ENCODE measurements at regions not wholly inside any gene's neighbourhood (a gene's known extent, or its start where the extent isn't known, plus 50 kb on each side); places are given as distances from the start of the nearest gene placed in this dataset.
A peak's percentile ranks its signal among the peaks of the same experiment; 100 is the strongest.
"Not testable (repeated sequence)": the region's sequence is repeated elsewhere in the genome, so short reads cannot be mapped to it uniquely, and the experiment has no call there.

GRCh38 chr22:16423476-16423875, 169.1 kb downstream of the CCT8L2 start:
- H3K9me3 ChIP-seq (ENCODE audit: low read length); H3K4me2 ChIP-seq (ENCODE audit: low read depth, low read length); CTCF ChIA-PET (ENCODE audit: low intra/inter-chr PET ratio, low total read pairs); ATAC-seq; FAIRE-seq; H3K36me3 ChIP-seq (replicated peaks in 1 of 2; ENCODE audit: control insufficient read depth in 1 of 2, insufficient read depth in 2 of 2, low read length in 2 of 2); H3K27me3 ChIP-seq (ENCODE audit: control insufficient read depth in 1 of 2, insufficient read depth in 2 of 2, low read length in 2 of 2); H4K20me1 ChIP-seq (ENCODE audit: insufficient read depth, low read length); H3K4me1 ChIP-seq (ENCODE audit: insufficient read depth, low read length); H2AFZ ChIP-seq (ENCODE audit: low read length); POLR2A ChIA-PET; H3K4me3 ChIP-seq (replicated peaks in 1 of 3; ENCODE audit: insufficient read depth in 1 of 3, low read depth in 2 of 3, low read length in 3 of 3); in situ Hi-C loops (cut with HindIII; ENCODE audit: extremely low pct_ligation_motif_present, low pct_unique_long_range_greater_than_20kb); H3K79me2 ChIP-seq (ENCODE audit: insufficient read depth, low read length); BruUV-seq (replicated peaks); H3K27ac ChIP-seq (ENCODE audit: extremely low read length, insufficient read depth, low read length); DNase-seq (ENCODE audit: low spot score); H3K9ac ChIP-seq (ENCODE audit: insufficient read depth, low read depth, low read length); intact Hi-C loops (cut with micrococcal nuclease; ENCODE audit: unreplicated experiment): not testable (repeated sequence)
- 41% methylated on average over 18 of the region's 21 CpGs for WGBS (ENCODE audit: low lambda C conversion rate)

- BruUV-seq (replicated peaks): not testable (repeated sequence)
Observed at GRCh38 chr22:16417498-16417897, 175.1 kb downstream of the CCT8L2 start.

GRCh38 chr22:16404639-16405038, 188.0 kb downstream of the CCT8L2 start:
- H2AFZ ChIP-seq (ENCODE audit: low read length); ATAC-seq; in situ Hi-C loops (cut with HindIII; ENCODE audit: extremely low pct_ligation_motif_present, low pct_unique_long_range_greater_than_20kb); H3K4me2 ChIP-seq (ENCODE audit: low read depth, low read length); H3K4me1 ChIP-seq (ENCODE audit: insufficient read depth, low read length); H3K9me3 ChIP-seq (ENCODE audit: low read length); H3K27ac ChIP-seq (ENCODE audit: extremely low read length, insufficient read depth, low read length); POLR2A ChIA-PET; CTCF ChIA-PET (ENCODE audit: low intra/inter-chr PET ratio, low total read pairs); H3K79me2 ChIP-seq (ENCODE audit: insufficient read depth, low read length); BruUV-seq (replicated peaks); FAIRE-seq; H4K20me1 ChIP-seq (ENCODE audit: insufficient read depth, low read length); intact Hi-C loops (cut with micrococcal nuclease; ENCODE audit: unreplicated experiment); H3K4me3 ChIP-seq (replicated peaks in 1 of 3; ENCODE audit: insufficient read depth in 1 of 3, low read depth in 2 of 3, low read length in 3 of 3); DNase-seq (ENCODE audit: low spot score); H3K9ac ChIP-seq (ENCODE audit: insufficient read depth, low read depth, low read length); H3K36me3 ChIP-seq (replicated peaks in 1 of 2; ENCODE audit: control insufficient read depth in 1 of 2, insufficient read depth in 2 of 2, low read length in 2 of 2); H3K27me3 ChIP-seq (ENCODE audit: control insufficient read depth in 1 of 2, insufficient read depth in 2 of 2, low read length in 2 of 2): not testable (repeated sequence)
- peak; percentile 58; the same call in 1 of the 2 replicates for TF ChIP-seq RAD51 (IDR thresholded peaks at IDR 0.05; ENCODE audit: borderline replicate concordance)
- 52% methylated on average over 7 of the region's 7 CpGs for WGBS (ENCODE audit: low lambda C conversion rate)

More at GRCh38 chr22:16417498-16417897, 175.1 kb downstream of the CCT8L2 start:
- intact Hi-C loops (cut with micrococcal nuclease; ENCODE audit: unreplicated experiment); H3K4me1 ChIP-seq (ENCODE audit: insufficient read depth, low read length); H3K9me3 ChIP-seq (ENCODE audit: low read length); H4K20me1 ChIP-seq (ENCODE audit: insufficient read depth, low read length); H3K27ac ChIP-seq (ENCODE audit: extremely low read length, insufficient read depth, low read length); H3K9ac ChIP-seq (ENCODE audit: insufficient read depth, low read depth, low read length); H3K4me2 ChIP-seq (ENCODE audit: low read depth, low read length); H3K4me3 ChIP-seq (replicated peaks in 1 of 3; ENCODE audit: insufficient read depth in 1 of 3, low read depth in 2 of 3, low read length in 3 of 3); ATAC-seq; H3K36me3 ChIP-seq (replicated peaks in 1 of 2; ENCODE audit: control insufficient read depth in 1 of 2, insufficient read depth in 2 of 2, low read length in 2 of 2); H3K27me3 ChIP-seq (ENCODE audit: control insufficient read depth in 1 of 2, insufficient read depth in 2 of 2, low read length in 2 of 2); CTCF ChIA-PET (ENCODE audit: low intra/inter-chr PET ratio, low total read pairs); FAIRE-seq; H3K79me2 ChIP-seq (ENCODE audit: insufficient read depth, low read length); DNase-seq (ENCODE audit: low spot score); POLR2A ChIA-PET; H2AFZ ChIP-seq (ENCODE audit: low read length); in situ Hi-C loops (cut with HindIII; ENCODE audit: extremely low pct_ligation_motif_present, low pct_unique_long_range_greater_than_20kb): not testable (repeated sequence)
- 1% methylated on average over 3 of the region's 3 CpGs for WGBS (ENCODE audit: low lambda C conversion rate)

GRCh38 chr22:16403661-16404060, 188.9 kb downstream of the CCT8L2 start:
- H3K9ac ChIP-seq (ENCODE audit: insufficient read depth, low read depth, low read length); intact Hi-C loops (cut with micrococcal nuclease; ENCODE audit: unreplicated experiment); H3K4me1 ChIP-seq (ENCODE audit: insufficient read depth, low read length); H4K20me1 ChIP-seq (ENCODE audit: insufficient read depth, low read length); H3K27ac ChIP-seq (ENCODE audit: extremely low read length, insufficient read depth, low read length); FAIRE-seq; H3K36me3 ChIP-seq (replicated peaks in 1 of 2; ENCODE audit: control insufficient read depth in 1 of 2, insufficient read depth in 2 of 2, low read length in 2 of 2); H3K4me2 ChIP-seq (ENCODE audit: low read depth, low read length); POLR2A ChIA-PET; DNase-seq (ENCODE audit: low spot score); H2AFZ ChIP-seq (ENCODE audit: low read length); H3K4me3 ChIP-seq (replicated peaks in 1 of 3; ENCODE audit: insufficient read depth in 1 of 3, low read depth in 2 of 3, low read length in 3 of 3); H3K79me2 ChIP-seq (ENCODE audit: insufficient read depth, low read length); in situ Hi-C loops (cut with HindIII; ENCODE audit: extremely low pct_ligation_motif_present, low pct_unique_long_range_greater_than_20kb); H3K27me3 ChIP-seq (ENCODE audit: control insufficient read depth in 1 of 2, insufficient read depth in 2 of 2, low read length in 2 of 2); CTCF ChIA-PET (ENCODE audit: low intra/inter-chr PET ratio, low total read pairs); H3K9me3 ChIP-seq (ENCODE audit: low read length); BruUV-seq (replicated peaks); ATAC-seq: not testable (repeated sequence)
- 40% methylated on average over 13 of the region's 20 CpGs for WGBS (ENCODE audit: low lambda C conversion rate)
